ENCODE measurements at regions not wholly inside any gene's neighbourhood (a gene's known extent, or its start where the extent isn't known, plus 50 kb on each side); places are given as distances from the start of the nearest gene placed in this dataset.

DNA sequence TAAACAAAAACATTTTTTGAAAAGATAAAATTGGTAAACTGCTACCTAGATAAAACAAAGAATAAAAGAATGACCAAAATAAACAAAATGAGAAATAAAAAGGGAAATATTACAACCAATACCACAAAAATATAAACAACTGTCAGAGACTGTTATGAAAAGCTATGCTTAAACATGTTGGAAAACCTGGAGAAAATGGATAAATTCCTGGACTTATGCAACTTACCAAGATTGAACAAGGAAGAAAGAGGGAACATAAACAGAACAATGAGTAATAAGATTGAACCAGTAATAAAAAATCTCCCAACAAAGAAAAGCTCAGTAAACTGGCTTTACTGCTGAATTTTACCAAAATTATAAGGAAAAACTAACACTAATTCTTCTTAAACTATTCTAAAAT is 518.7 kb downstream of the GRXCR1 start:
- Histone ChIP-seq H3K4me3 (replicated peaks; ENCODE audit: low read depth, low read length) (no peak overlapping the region), H3K27me3 (replicated peaks; ENCODE audit: control insufficient read depth, insufficient read depth, low read length) (no peaks in the 10 kb centered on the region), H3K36me3 (ENCODE audit: control insufficient read depth, insufficient read depth, low read length) (no peaks in the 10 kb centered on the region)
- DNase-seq (ENCODE audit: extremely low read depth, insufficient read length), result no peak
- TF ChIP-seq, protein P1, sequence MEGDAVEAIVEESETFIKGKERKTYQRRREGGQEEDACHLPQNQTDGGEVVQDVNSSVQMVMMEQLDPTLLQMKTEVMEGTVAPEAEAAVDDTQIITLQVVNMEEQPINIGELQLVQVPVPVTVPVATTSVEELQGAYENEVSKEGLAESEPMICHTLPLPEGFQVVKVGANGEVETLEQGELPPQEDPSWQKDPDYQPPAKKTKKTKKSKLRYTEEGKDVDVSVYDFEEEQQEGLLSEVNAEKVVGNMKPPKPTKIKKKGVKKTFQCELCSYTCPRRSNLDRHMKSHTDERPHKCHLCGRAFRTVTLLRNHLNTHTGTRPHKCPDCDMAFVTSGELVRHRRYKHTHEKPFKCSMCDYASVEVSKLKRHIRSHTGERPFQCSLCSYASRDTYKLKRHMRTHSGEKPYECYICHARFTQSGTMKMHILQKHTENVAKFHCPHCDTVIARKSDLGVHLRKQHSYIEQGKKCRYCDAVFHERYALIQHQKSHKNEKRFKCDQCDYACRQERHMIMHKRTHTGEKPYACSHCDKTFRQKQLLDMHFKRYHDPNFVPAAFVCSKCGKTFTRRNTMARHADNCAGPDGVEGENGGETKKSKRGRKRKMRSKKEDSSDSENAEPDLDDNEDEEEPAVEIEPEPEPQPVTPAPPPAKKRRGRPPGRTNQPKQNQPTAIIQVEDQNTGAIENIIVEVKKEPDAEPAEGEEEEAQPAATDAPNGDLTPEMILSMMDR (IDR thresholded peaks at IDR 0.05; ENCODE audit: insufficient read depth, low read length, poor library complexity, severe bottlenecking), result no peak

DNA sequence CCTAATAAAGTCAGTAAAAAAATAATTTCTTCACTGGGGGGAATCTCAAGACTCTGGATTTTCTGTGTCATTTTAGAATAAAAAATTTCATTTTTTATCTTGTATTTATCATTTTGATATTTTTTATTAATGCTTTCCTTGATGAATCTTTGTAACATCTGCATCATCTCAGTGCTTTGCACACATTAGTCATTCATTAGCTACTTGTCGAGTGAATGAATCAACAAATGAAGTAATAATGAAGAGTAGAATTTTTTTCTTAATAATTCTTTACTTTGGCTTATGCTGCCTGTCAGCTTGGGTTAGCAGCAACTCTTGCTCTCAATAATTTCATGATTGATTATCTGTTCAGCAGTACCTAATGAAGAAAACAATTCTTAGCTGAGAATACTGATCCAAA is 530.8 kb downstream of the GRXCR1 start:
- Histone ChIP-seq H3K36me3 (ENCODE audit: control insufficient read depth, insufficient read depth, low read length) (no peaks in the 10 kb centered on the region), H3K27me3 (replicated peaks; ENCODE audit: control insufficient read depth, insufficient read depth, low read length) (no peaks in the 10 kb centered on the region), H3K4me3 (replicated peaks; ENCODE audit: low read depth, low read length) (no peak overlapping the region)
- DNase-seq (ENCODE audit: extremely low read depth, insufficient read length), result no peak
- TF ChIP-seq, protein P1 (IDR thresholded peaks at IDR 0.05; ENCODE audit: insufficient read depth, low read length, poor library complexity, severe bottlenecking), result no peak

DNA sequence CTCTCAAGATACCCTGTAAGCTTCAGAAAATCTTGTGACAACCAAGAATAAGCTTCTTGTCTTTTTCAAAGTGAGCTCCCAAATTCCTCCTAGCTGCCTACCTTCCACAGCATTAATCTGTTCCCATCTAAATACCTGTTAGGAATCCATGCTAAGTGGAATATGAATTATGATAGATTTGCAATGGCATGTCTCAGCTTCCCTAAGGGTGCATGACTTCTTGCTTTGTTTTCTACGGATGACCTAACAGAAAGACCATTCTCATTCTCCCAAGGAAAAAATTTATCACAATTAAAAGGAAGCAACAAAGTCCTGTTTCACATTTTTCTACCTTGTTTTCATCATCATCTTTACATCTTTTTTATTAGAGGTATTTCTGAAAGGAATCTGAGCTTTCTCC is 532.7 kb downstream of the GRXCR1 start:
- no peaks in the 10 kb centered on the region for H3K27me3 ChIP-seq (replicated peaks; ENCODE audit: control insufficient read depth, insufficient read depth, low read length)
- DNase-seq (ENCODE audit: extremely low read depth, insufficient read length), result no peak
- TF ChIP-seq, protein P1 (IDR thresholded peaks at IDR 0.05; ENCODE audit: insufficient read depth, low read length, poor library complexity, severe bottlenecking), result no peak
- H3K36me3 ChIP-seq (ENCODE audit: control insufficient read depth, insufficient read depth, low read length), result no peaks in the 10 kb centered on the region
- H3K4me3 ChIP-seq (replicated peaks; ENCODE audit: low read depth, low read length), result no peak overlapping the region

DNA sequence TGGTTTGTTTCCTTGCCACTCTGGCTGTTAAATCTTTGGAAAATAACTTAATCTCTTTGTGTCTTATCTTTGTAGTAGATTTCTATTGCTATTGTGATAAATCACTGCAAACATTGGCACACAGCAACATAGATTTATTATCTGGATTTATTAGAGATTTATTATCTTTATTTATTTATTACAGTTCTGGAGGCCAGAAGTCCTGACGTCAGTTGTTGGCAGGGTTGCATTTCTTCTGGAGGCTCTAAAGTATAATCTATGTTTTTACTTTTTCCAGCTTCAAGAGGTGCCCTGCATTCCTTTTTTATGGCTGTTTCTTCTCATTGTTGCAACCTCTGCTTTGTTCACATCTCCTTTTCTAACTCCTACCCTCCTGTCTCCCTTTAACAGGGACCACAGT is 542.8 kb downstream of the GRXCR1 start:
- Histone ChIP-seq H3K4me3 (replicated peaks; ENCODE audit: low read depth, low read length) (no peak overlapping the region), H3K36me3 (ENCODE audit: control insufficient read depth, insufficient read depth, low read length) (no peaks in the 10 kb centered on the region), H3K27me3 (replicated peaks; ENCODE audit: control insufficient read depth, insufficient read depth, low read length) (no peaks in the 10 kb centered on the region)
- TF ChIP-seq, protein P1 (IDR thresholded peaks at IDR 0.05; ENCODE audit: insufficient read depth, low read length, poor library complexity, severe bottlenecking), result no peak
- no peak for DNase-seq (ENCODE audit: extremely low read depth, insufficient read length)

DNA sequence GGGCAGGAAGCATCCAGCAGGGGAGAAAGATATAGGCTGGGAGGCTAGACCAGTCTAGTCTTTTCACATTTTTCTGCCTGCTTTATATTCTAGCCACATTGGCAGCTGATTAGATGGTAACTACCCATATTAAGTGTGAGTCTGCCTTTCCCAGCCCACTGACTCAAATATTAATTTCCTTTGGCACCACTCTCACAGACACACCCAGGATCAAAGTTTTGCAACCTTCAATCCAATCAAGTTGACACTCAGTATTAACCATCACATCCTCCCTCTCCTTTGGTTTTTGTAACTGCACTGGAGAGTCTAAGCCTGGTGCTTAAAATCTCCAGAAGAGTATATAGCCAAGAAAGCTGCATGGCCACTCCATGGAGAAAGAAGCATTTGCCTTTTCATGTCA is 560.4 kb downstream of the GRXCR1 start:
- no peak for DNase-seq (ENCODE audit: extremely low read depth, insufficient read length)
- TF ChIP-seq, protein P1 (IDR thresholded peaks at IDR 0.05; ENCODE audit: insufficient read depth, low read length, poor library complexity, severe bottlenecking), result no peak
- H3K27me3 ChIP-seq (replicated peaks; ENCODE audit: control insufficient read depth, insufficient read depth, low read length), result no peaks in the 10 kb centered on the region
- H3K36me3 ChIP-seq (ENCODE audit: control insufficient read depth, insufficient read depth, low read length), result no peaks in the 10 kb centered on the region
- no peak overlapping the region for H3K4me3 ChIP-seq (replicated peaks; ENCODE audit: low read depth, low read length)

DNA sequence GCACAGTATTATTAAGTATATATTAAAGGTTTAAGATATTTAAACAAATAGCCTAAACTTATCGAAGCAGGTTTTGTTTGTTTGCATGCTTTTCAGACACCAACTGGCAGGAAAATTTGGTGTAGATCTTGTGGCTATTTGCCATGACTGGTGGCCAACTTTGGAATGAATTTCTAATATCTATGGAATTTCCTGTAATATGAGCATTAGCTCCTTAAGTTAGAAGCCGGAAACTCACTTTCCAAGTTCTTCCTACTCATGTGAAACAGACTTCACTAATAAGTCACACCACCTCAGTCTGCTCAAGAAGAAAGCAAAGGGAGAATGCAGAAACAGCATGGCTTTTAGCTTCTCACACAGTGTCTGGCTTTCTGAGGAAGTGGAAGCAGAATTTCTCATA is 563.9 kb downstream of the GRXCR1 start:
- DNase-seq (ENCODE audit: extremely low read depth, insufficient read length), result no peak
- no peaks in the 10 kb centered on the region for H3K27me3 ChIP-seq (replicated peaks; ENCODE audit: control insufficient read depth, insufficient read depth, low read length)
- no peak overlapping the region for H3K4me3 ChIP-seq (replicated peaks; ENCODE audit: low read depth, low read length)
- TF ChIP-seq, protein P1 (IDR thresholded peaks at IDR 0.05; ENCODE audit: insufficient read depth, low read length, poor library complexity, severe bottlenecking), result no peak
- no peaks in the 10 kb centered on the region for H3K36me3 ChIP-seq (ENCODE audit: control insufficient read depth, insufficient read depth, low read length)
